GM19035 (cell line): ENCODE measurements at regions not wholly inside any gene's neighbourhood (a gene's known extent, or its start where the extent isn't known, plus 50 kb on each side); places are given as distances from the start of the nearest gene placed in this dataset.
"Not testable (repeated sequence)": the region's sequence is repeated elsewhere in the genome, so short reads cannot be mapped to it uniquely, and the experiment has no call there.

Experiments
- ATAC-seq: cut with Tn5 transposase; IDR thresholded peaks from one replicate; pipeline ENCODE4 v1.9.1; 2021; ENCODE audit not compliant: unreplicated experiment

- no peak for ATAC-seq
Observed at GRCh38 chr10:15430969-15431771, 60.1 kb upstream of the FAM171A1 start.

- no peak for ATAC-seq
Observed at GRCh38 chr10:15428681-15429080, 57.6 kb upstream of the FAM171A1 start.

- ATAC-seq: no peak
Observed at GRCh38 chr10:15427843-15428414, 56.8 kb upstream of the FAM171A1 start.

GRCh38 chr10:15426558-15426957, 55.5 kb upstream of the FAM171A1 start:
- ATAC-seq: no peak

- no peak for ATAC-seq
Observed at GRCh38 chr10:15426115-15426514, 55.0 kb upstream of the FAM171A1 start.

- not testable (repeated sequence) for ATAC-seq
Observed at GRCh38 chr10:15421875-15422274, 50.8 kb upstream of the FAM171A1 start.
